ENCODE measurements at regions not wholly inside any gene's neighbourhood (a gene's known extent, or its start where the extent isn't known, plus 50 kb on each side); places are given as distances from the start of the nearest gene placed in this dataset.

- DNase-seq = no peak
These were observed 306.0 kb upstream of the SHH start for GRCh38 chr7:156118248-156118645.

GRCh38 chr7:156117542-156118247, 305.4 kb upstream of the SHH start:
- no peak for DNase-seq

GRCh38 chr7:156116514-156117215, 304.4 kb upstream of the SHH start:
- no peak for DNase-seq

GRCh38 chr7:156115582-156115981, 303.3 kb upstream of the SHH start:
- DNase-seq = no peak

- DNase-seq = no peak
These were observed 301.5 kb upstream of the SHH start for GRCh38 chr7:156113731-156114130.

- DNase-seq = no peak
These were observed 297.7 kb upstream of the SHH start for GRCh38 chr7:156109988-156110387.

GRCh38 chr7:156109076-156109475, 296.8 kb upstream of the SHH start:
- no peak for DNase-seq

GRCh38 chr7:156107957-156108356, 295.7 kb upstream of the SHH start:
- no peak for DNase-seq

GRCh38 chr7:156106107-156106426, 293.8 kb upstream of the SHH start:
- DNase-seq = no peak

- no peak for DNase-seq
These were observed 293.3 kb upstream of the SHH start for GRCh38 chr7:156105337-156106106.

GRCh38 chr7:156104501-156105336, 292.5 kb upstream of the SHH start:
- no peak for DNase-seq

- DNase-seq = no peak
These were observed 290.0 kb upstream of the SHH start for GRCh38 chr7:156102267-156102666.

GRCh38 chr7:156101355-156101754, 289.1 kb upstream of the SHH start:
- DNase-seq = no peak

- no peak for DNase-seq
These were observed 287.8 kb upstream of the SHH start for GRCh38 chr7:156100086-156100485.

GRCh38 chr7:156099085-156099484, 286.8 kb upstream of the SHH start:
- no peak for DNase-seq

GRCh38 chr7:156096771-156097538, 284.7 kb upstream of the SHH start:
- no peak for DNase-seq

GRCh38 chr7:156095908-156096539, 283.8 kb upstream of the SHH start:
- no peak for DNase-seq

- DNase-seq = no peak
These were observed 282.3 kb upstream of the SHH start for GRCh38 chr7:156094350-156095146.

GRCh38 chr7:156092307-156092706, 280.0 kb upstream of the SHH start:
- DNase-seq = no peak

- DNase-seq = no peak
These were observed 279.3 kb upstream of the SHH start for GRCh38 chr7:156091519-156092080.

GRCh38 chr7:156090988-156091387, 278.7 kb upstream of the SHH start:
- no peak for DNase-seq
